ENCODE measurements at regions not wholly inside any gene's neighbourhood (a gene's known extent, or its start where the extent isn't known, plus 50 kb on each side); places are given as distances from the start of the nearest gene placed in this dataset.

- no peak for TF ChIP-seq MAZ (IDR thresholded peaks at IDR 0.05; ENCODE audit: borderline replicate concordance, low read depth, low read length)
- no peak for TF ChIP-seq RAD21 (IDR thresholded peaks at IDR 0.05; ENCODE audit: low read length)
- TF ChIP-seq RCOR1 (IDR thresholded peaks at IDR 0.05; ENCODE audit: insufficient replicate concordance, low read length), result no peak
- no peak for TF ChIP-seq USF2 (IDR thresholded peaks at IDR 0.05; ENCODE audit: low read depth, low read length)
- TF ChIP-seq BHLHE40 (IDR thresholded peaks at IDR 0.05; ENCODE audit: low read depth, low read length), result no peak
- no peak for TF ChIP-seq ELK1 (IDR thresholded peaks at IDR 0.05; ENCODE audit: borderline replicate concordance, low read depth, low read length)
- TF ChIP-seq CTCF (conservative IDR thresholded peaks at IDR 0.05; ENCODE audit: low read depth, low read length), result no peak
- WGBS, 2 experiments (ENCODE audit: extremely low coverage in 2 of 2, insufficient read length in 1 of 2), result no CpG with 5 or more reads among the region's 4 CpGs
- no peak for DNase-seq
Measured at GRCh38 chr3:180798197-180798596, 114.3 kb upstream of the FXR1 start.

More at GRCh38 chr3:180798197-180798596, 114.3 kb upstream of the FXR1 start:
- Histone ChIP-seq H3K27ac (ENCODE audit: insufficient read depth, low read length) (no peak overlapping the region), H4K8ac (ENCODE audit: low read depth in 2 of 2, low read length in 2 of 2) (no peak overlapping the region), H3K23ac (ENCODE audit: low read depth, low read length) (no peak overlapping the region), H3K18ac (ENCODE audit: low read depth, low read length) (no peak overlapping the region), H4K5ac (ENCODE audit: low read depth, low read length) (no peak overlapping the region), H3K4me3 (ENCODE audit: insufficient read depth, low read depth, low read length) (no peak overlapping the region), H2AK9ac (replicated peaks; ENCODE audit: low read depth, low read length, poor library complexity) (no peak overlapping the region), H2AK5ac (ENCODE audit: low read depth, low read length) (no peak overlapping the region), H2BK120ac (ENCODE audit: low read depth, low read length) (no peak overlapping the region), H2BK15ac (ENCODE audit: low read depth, low read length) (no peak overlapping the region), H2AFZ (replicated peaks; ENCODE audit: low read length, poor library complexity) (no peak overlapping the region), H3K4ac (ENCODE audit: low read depth, low read length) (no peak overlapping the region), H2BK20ac (ENCODE audit: low read depth, low read length) (no peak overlapping the region), H4K91ac (ENCODE audit: insufficient read depth, low read depth, low read length) (no peak overlapping the region), H3K27me3 (ENCODE audit: control insufficient read depth, insufficient read depth, low read length) (no peaks in the 10 kb centered on the region), H2BK5ac (ENCODE audit: low read depth, low read length, poor library complexity, severe bottlenecking) (no peak overlapping the region), H3K4me2 (ENCODE audit: low read depth, low read length) (no peak overlapping the region), H4K20me1 (ENCODE audit: insufficient read depth, low read length) (no peaks in the 10 kb centered on the region), H3K79me1 (ENCODE audit: low read depth in 1 of 2, low read length in 2 of 2) (no peaks in the 10 kb centered on the region), H3K36me3 (ENCODE audit: control insufficient read depth, insufficient read depth, low read length) (no peaks in the 10 kb centered on the region), H3K56ac (ENCODE audit: extremely low read depth, insufficient read depth, low read length) (no peak overlapping the region), H3K4me1 (ENCODE audit: control insufficient read depth, insufficient read depth, low read length) (no peaks in the 10 kb centered on the region), H3K9me1 (ENCODE audit: insufficient read depth, low read length) (no peaks in the 10 kb centered on the region), H3K9me3 (ENCODE audit: control insufficient read depth, insufficient read depth, low read length) (0 out of 2 replicates have a peak, but pooled peaks cover 2% of the 10 kb centered on the region), H3K9ac (ENCODE audit: low read depth, low read length) (no peak overlapping the region), H3K14ac (replicated peaks; ENCODE audit: low read depth, low read length) (no peak overlapping the region)
- in situ Hi-C loops (cut with MboI; ENCODE audit: low sequenced_read_pairs) (no loop called here), intact Hi-C loops (cut with micrococcal nuclease) (no loop called here), dilution Hi-C loops (cut with HindIII; ENCODE audit: low sequenced_read_pairs, unreplicated experiment) (no loop called here)
- ChIA-PET POLR2A (ENCODE audit: unreplicated experiment) (no interaction called here), CTCF (no interaction called here)
- BruUV-seq (replicated peaks), result no TSS peak
- ATAC-seq (ENCODE audit: low read depth), result no peak
